ENCODE measurements at regions not wholly inside any gene's neighbourhood (a gene's known extent, or its start where the extent isn't known, plus 50 kb on each side); places are given as distances from the start of the nearest gene placed in this dataset.

DNA sequence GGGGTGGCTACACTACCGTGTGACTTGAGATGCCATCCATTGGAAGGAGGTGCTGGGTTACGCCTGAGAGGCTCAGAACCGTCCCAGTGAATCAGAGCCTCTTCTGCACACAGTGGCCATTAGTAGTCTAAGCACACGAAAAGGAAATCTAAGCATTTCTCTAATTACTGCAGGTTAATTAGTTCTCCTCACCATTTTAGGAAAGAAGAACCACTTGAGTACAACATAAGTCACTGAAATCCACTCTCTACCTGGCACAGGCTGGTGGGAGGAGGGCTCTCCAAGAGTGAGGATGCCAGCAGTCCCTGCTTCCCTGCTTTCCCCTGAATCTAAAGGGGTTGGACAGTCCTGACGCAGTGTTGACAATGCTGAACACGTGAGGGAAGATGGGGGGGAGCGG is 606.3 kb downstream of the NPHP4 start:
- TF ChIP-seq NFIC (IDR thresholded peaks at IDR 0.05), result no peak
- TF ChIP-seq RAD21 (IDR thresholded peaks at IDR 0.05; ENCODE audit: low read depth), result no peak
- TF ChIP-seq EP300 (IDR thresholded peaks at IDR 0.05; ENCODE audit: borderline replicate concordance), result no peak
- TF ChIP-seq TEAD4 (IDR thresholded peaks at IDR 0.05), result no peak
- no peak for TF ChIP-seq EGR1 (IDR thresholded peaks at IDR 0.05)
- no peak for TF ChIP-seq ZBTB7A (IDR thresholded peaks at IDR 0.05; ENCODE audit: low read depth)
- no peak for TF ChIP-seq TAF1 (IDR thresholded peaks at IDR 0.05; ENCODE audit: low read depth)
- TF ChIP-seq TCF12 (IDR thresholded peaks at IDR 0.05; ENCODE audit: low read depth), result no peak
- TF ChIP-seq, protein P1, sequence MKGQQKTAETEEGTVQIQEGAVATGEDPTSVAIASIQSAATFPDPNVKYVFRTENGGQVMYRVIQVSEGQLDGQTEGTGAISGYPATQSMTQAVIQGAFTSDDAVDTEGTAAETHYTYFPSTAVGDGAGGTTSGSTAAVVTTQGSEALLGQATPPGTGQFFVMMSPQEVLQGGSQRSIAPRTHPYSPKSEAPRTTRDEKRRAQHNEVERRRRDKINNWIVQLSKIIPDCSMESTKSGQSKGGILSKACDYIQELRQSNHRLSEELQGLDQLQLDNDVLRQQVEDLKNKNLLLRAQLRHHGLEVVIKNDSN (IDR thresholded peaks at IDR 0.05), result no peak
- no peak for TF ChIP-seq FOXM1 (IDR thresholded peaks at IDR 0.05; ENCODE audit: borderline replicate concordance, low read depth)

DNA sequence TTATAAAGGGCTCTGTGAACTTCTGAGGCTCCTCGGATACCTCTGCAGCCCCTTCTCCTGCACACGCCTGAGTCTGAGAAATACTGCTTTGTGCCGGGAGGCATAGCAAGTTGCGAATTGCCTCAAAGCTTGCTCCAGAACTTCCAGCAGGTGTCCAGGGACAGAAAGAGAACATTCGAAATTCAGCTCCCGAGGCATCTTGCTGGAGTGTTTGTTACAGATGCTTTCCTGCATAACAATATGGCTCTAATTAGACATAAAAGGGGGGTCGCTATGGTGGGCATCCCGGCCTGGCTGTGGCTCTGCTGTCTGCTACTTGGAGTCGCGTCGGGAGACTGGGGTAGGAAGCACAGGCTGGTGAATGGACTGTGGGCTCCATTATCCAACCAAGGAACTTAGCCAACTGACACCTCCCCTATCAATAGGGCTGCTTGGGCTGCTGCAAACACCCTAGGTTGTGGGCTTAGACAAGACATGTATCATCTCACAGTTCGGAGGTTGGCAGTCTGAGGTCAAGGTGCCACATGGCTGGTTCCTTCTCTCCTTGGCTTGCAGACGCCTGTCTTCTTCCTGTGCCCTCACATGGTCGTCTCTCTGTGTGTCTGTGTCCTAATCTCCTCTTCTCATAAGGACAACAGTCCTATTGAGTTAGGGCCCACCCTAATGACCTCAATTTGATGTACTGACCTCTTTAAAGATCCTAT is 607.0 kb downstream of the NPHP4 start:
- TF ChIP-seq YY1 (IDR thresholded peaks at IDR 0.05; ENCODE audit: low read depth), result no peak
- TF ChIP-seq, protein P2, sequence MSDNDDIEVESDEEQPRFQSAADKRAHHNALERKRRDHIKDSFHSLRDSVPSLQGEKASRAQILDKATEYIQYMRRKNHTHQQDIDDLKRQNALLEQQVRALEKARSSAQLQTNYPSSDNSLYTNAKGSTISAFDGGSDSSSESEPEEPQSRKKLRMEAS (IDR thresholded peaks at IDR 0.05), result no peak
- TF ChIP-seq EGR1 (IDR thresholded peaks at IDR 0.05), result no peak
- no peak for TF ChIP-seq TCF12 (IDR thresholded peaks at IDR 0.05; ENCODE audit: low read depth)
- TF ChIP-seq ZBTB7A (IDR thresholded peaks at IDR 0.05; ENCODE audit: low read depth), result no peak
- TF ChIP-seq FOXM1 (IDR thresholded peaks at IDR 0.05; ENCODE audit: borderline replicate concordance, low read depth), result no peak
- TF ChIP-seq NFIC (IDR thresholded peaks at IDR 0.05), result no peak
- TF ChIP-seq CEBPB (IDR thresholded peaks at IDR 0.05), result no peak

DNA sequence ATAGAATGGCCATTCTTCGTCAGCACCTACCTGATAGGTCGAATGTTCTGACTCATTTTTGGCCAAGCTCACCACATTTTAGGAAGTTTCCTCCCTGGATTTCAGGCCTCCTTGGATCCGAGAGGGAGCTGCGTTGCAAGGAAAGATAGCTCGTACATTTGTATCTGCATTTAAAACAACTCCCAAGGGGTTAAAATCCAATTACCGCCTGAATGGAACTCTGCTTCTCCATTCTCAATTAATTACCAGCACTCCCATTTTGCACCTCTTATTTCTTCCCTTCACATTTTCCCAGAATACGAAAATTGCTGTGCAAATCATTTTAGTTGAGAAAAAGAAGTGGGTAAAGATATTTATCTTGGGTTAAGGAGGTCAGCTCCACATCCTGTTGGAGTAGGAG is 610.7 kb downstream of the NPHP4 start:
- TF ChIP-seq, protein P2 (IDR thresholded peaks at IDR 0.05), result no peak
- TF ChIP-seq ZBTB7A (IDR thresholded peaks at IDR 0.05; ENCODE audit: low read depth), result no peak
- no peak for TF ChIP-seq EP300 (IDR thresholded peaks at IDR 0.05; ENCODE audit: borderline replicate concordance)
- TF ChIP-seq RAD21 (IDR thresholded peaks at IDR 0.05; ENCODE audit: low read depth), result no peak

DNA sequence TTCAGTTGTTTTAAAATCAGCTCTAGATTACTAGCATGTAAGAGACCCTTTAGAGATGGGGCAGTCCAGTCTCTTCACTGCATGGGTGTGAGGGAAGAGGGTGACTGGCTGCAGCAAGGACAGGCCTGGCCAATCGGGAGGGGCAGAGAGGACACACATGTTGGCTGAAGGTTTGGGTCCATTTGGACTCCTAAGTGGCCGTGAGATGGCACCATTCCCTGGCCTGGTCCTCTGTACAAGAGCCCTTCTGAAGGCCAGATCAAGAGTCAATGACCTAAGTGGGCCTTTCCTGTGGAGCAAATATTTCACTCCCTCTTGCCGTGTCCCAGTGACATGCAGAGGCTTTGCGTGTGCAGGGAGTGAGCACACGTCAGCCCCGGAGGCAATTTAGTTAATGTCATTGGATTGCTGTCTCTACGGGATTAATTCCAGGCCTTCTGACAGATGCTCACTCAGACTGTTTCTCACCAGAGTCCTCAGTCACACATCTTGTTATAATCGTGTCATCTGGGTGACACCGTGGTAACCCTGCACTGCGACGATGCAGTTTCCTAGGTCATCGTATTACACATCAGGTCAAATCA is 613.0 kb downstream of the NPHP4 start:
- TF ChIP-seq, protein P3, sequence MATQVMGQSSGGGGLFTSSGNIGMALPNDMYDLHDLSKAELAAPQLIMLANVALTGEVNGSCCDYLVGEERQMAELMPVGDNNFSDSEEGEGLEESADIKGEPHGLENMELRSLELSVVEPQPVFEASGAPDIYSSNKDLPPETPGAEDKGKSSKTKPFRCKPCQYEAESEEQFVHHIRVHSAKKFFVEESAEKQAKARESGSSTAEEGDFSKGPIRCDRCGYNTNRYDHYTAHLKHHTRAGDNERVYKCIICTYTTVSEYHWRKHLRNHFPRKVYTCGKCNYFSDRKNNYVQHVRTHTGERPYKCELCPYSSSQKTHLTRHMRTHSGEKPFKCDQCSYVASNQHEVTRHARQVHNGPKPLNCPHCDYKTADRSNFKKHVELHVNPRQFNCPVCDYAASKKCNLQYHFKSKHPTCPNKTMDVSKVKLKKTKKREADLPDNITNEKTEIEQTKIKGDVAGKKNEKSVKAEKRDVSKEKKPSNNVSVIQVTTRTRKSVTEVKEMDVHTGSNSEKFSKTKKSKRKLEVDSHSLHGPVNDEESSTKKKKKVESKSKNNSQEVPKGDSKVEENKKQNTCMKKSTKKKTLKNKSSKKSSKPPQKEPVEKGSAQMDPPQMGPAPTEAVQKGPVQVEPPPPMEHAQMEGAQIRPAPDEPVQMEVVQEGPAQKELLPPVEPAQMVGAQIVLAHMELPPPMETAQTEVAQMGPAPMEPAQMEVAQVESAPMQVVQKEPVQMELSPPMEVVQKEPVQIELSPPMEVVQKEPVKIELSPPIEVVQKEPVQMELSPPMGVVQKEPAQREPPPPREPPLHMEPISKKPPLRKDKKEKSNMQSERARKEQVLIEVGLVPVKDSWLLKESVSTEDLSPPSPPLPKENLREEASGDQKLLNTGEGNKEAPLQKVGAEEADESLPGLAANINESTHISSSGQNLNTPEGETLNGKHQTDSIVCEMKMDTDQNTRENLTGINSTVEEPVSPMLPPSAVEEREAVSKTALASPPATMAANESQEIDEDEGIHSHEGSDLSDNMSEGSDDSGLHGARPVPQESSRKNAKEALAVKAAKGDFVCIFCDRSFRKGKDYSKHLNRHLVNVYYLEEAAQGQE (IDR thresholded peaks at IDR 0.05; ENCODE audit: low read depth), result no peak
- no peak for TF ChIP-seq TEAD4 (IDR thresholded peaks at IDR 0.05)

DNA sequence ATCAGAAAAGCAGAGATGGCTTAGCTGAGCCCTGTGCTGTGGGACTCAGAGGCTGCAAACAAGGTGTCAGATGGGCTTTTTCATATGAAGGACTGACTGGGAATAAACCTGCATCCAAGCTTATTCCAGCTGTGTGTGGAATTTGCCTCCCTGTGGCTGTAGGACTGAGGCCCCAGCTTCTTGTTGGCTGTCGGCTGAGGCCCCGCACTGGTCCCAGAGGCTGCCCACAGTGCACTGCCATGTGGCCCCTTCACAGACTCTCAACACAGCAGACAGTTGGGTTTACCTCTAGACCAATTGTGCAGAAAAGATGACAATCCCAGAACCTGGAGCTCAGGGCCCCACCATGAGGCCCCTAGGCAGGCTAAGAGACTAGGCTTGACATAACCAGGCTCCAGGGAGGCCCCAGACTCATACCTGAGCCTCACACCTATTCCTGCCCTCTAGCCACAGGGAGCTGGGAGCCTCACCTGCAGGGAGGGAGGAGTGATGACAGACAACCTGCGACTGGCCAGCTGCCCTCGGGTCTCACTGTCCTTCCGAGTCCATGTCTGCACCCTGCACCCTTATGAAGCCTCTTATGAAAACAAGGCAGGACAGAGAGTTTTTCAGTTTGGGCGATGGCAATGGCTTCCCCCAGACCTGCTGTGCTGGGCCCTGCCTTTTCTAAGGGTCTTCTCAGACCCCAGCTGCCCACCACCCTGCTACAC is 615.5 kb downstream of the NPHP4 start:
- TF ChIP-seq NFIC (IDR thresholded peaks at IDR 0.05) (no peak), TEAD4 (IDR thresholded peaks at IDR 0.05) (no peak)
- TF ChIP-seq, protein P3 (IDR thresholded peaks at IDR 0.05; ENCODE audit: low read depth), result no peak

DNA sequence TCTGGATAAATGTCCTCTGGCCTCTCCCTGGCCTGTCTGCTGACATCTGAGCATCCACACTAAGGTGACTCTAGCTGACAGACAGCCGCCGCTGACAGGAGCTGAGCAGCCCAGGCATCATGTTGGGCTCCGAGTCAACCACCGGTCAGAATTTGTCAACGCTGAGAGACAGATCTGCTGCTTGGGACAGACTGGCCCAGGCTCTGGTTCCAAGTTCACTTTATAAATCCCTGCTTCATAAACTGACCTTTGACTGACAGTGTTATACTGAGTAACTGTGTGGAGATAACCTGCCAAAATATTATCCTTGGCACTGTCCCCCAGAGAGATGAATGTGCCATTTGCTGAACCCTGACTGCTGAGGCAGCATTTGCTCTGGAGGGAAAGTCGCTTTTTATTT is 616.7 kb downstream of the NPHP4 start:
- TF ChIP-seq TAF1 (IDR thresholded peaks at IDR 0.05; ENCODE audit: low read depth), result no peak
- TF ChIP-seq, protein P3 (IDR thresholded peaks at IDR 0.05; ENCODE audit: low read depth), result no peak
- TF ChIP-seq, protein P1 (IDR thresholded peaks at IDR 0.05), result no peak
- TF ChIP-seq YY1 (IDR thresholded peaks at IDR 0.05; ENCODE audit: low read depth), result no peak
- TF ChIP-seq CREB1 (IDR thresholded peaks at IDR 0.05; ENCODE audit: low read depth), result no peak
- TF ChIP-seq, protein P2 (IDR thresholded peaks at IDR 0.05), result no peak
- TF ChIP-seq ZBTB7A (IDR thresholded peaks at IDR 0.05; ENCODE audit: low read depth), result no peak

Measured in Ishikawa (cell line).